ENCODE measurements at regions not wholly inside any gene's neighbourhood (a gene's known extent, or its start where the extent isn't known, plus 50 kb on each side); places are given as distances from the start of the nearest gene placed in this dataset.

- TF ChIP-seq CTCF (IDR thresholded peaks at IDR 0.05): no peak
- TF ChIP-seq POLR2A (IDR thresholded peaks at IDR 0.05): no peak
Measured at GRCh38 chr6:26173836-26174145, 86.6 kb downstream of the HFE start.
